ENCODE measurements at regions not wholly inside any gene's neighbourhood (a gene's known extent, or its start where the extent isn't known, plus 50 kb on each side); places are given as distances from the start of the nearest gene placed in this dataset.

DNA sequence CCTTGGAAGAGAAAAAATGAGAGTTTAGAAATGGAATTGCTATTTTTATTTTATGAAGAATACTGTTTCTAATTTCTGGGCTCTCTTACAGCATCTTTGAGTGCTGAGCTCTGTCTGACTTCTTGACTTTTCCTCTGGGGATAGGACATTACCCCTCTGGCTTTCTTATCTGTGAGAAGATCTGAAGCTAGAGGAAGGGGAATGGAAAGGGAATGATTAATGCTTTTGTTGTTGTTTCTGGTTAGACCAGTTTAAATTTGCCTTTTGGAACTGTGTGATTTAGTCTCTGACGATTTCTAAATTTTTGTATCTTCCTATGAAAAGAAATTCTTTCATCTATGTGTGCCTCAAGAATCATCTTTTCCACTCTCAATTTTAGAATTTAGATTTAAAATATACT, 811.4 kb downstream of the REEP3 start:
- intact Hi-C loops (cut with DNase I), result no loop called here
- H3K4me1 ChIP-seq, result no peaks in the 10 kb centered on the region
- H3K9me3 ChIP-seq, result no peaks in the 10 kb centered on the region
- 18 to 21% methylated on average over 1 of the region's 1 CpG for WGBS, 2 donors
- DNase-seq, result no peak
- no peak overlapping the region for H3K4me3 ChIP-seq
- H3K27me3 ChIP-seq, result no peaks in the 10 kb centered on the region
- TF ChIP-seq CTCF (IDR thresholded peaks at IDR 0.05), result no peak
- no peak for TF ChIP-seq POLR2A (IDR thresholded peaks at IDR 0.05)
- ATAC-seq, result no peak
- no peaks in the 10 kb centered on the region for H3K36me3 ChIP-seq (replicated peaks in 1 of 2; ENCODE audit: insufficient read depth in 1 of 2, low read depth in 2 of 2)
- H3K27ac ChIP-seq, result no peak overlapping the region

DNA sequence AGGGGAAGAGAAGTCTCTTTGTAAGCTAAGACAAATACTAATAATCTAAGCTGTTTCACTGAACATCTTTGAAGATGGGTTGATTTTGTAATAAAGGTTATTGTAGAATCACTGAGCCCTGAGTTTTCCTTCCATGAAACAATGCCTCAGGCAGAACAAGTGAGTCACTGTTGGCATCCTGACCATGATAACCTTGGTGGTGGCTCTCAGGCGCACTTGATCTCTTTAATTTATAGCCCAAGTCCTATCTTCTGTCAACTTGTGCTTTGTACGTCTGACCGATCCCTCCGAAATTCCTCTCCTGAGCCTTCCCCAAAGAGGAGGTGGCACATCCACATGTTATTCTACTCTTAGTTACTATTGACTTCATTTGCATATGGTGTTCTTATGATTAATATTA, 812.9 kb downstream of the REEP3 start:
- DNase-seq, result no peak
- H3K4me1 ChIP-seq, result no peaks in the 10 kb centered on the region
- WGBS, 2 donors, result 84 to 87% methylated on average over 4 of the region's 4 CpGs
- TF ChIP-seq CTCF (IDR thresholded peaks at IDR 0.05) (no peak), POLR2A (IDR thresholded peaks at IDR 0.05) (no peak)
- no peaks in the 10 kb centered on the region for H3K36me3 ChIP-seq (replicated peaks in 1 of 2; ENCODE audit: insufficient read depth in 1 of 2, low read depth in 2 of 2)
- no peak overlapping the region for H3K4me3 ChIP-seq
- no peak for ATAC-seq
- no peaks in the 10 kb centered on the region for H3K9me3 ChIP-seq
- H3K27ac ChIP-seq, result no peak overlapping the region
- no peaks in the 10 kb centered on the region for H3K27me3 ChIP-seq
- intact Hi-C loops (cut with DNase I), result no loop called here

GRCh38 chr10:64344211-64344610, 823.0 kb downstream of the REEP3 start:
- Histone ChIP-seq H3K27ac (no peak overlapping the region), H3K4me3 (no peak overlapping the region), H3K27me3 (no peaks in the 10 kb centered on the region), H3K4me1 (no peaks in the 10 kb centered on the region), H3K9me3 (no peaks in the 10 kb centered on the region), H3K36me3 (replicated peaks in 1 of 2; ENCODE audit: insufficient read depth in 1 of 2, low read depth in 2 of 2) (no peaks in the 10 kb centered on the region)
- WGBS, 2 donors, result 59 to 65% methylated on average over 1 of the region's 1 CpG
- intact Hi-C loops (cut with DNase I), result no loop called here
- ATAC-seq, result no peak
- TF ChIP-seq POLR2A (IDR thresholded peaks at IDR 0.05) (no peak), CTCF (IDR thresholded peaks at IDR 0.05) (no peak)
- DNase-seq, result no peak

- Histone ChIP-seq H3K27me3 (no peaks in the 10 kb centered on the region), H3K27ac (no peak overlapping the region), H3K36me3 (replicated peaks in 1 of 2; ENCODE audit: insufficient read depth in 1 of 2, low read depth in 2 of 2) (no peaks in the 10 kb centered on the region), H3K4me3 (no peak overlapping the region), H3K4me1 (no peaks in the 10 kb centered on the region), H3K9me3 (no peaks in the 10 kb centered on the region)
- DNase-seq, result no peak
- TF ChIP-seq CTCF (IDR thresholded peaks at IDR 0.05) (no peak), POLR2A (IDR thresholded peaks at IDR 0.05) (no peak)
- no peak for ATAC-seq
- intact Hi-C loops (cut with DNase I), result no loop called here
These were observed 824.7 kb downstream of the REEP3 start for GRCh38 chr10:64345856-64346255.

DNA sequence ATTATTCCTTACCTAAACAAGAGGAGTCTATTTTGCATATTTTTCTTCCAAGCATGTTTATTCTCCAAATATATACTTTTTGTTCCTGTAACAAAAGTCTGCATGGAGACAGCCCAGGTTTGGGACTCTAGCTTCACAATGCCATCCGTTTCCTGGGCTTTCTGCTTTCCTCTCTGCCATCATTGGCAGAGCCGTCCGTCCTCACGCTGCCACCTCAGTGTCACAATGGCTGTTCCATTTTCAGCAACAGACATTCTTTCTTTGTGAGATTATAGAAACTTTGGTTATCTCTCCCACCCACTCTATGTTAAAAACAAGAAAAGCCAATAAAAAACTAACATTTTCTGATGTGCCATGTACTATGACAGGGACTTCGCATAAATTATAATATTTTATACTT, 825.2 kb downstream of the REEP3 start:
- Histone ChIP-seq H3K36me3 (replicated peaks in 1 of 2; ENCODE audit: insufficient read depth in 1 of 2, low read depth in 2 of 2) (no peaks in the 10 kb centered on the region), H3K27me3 (no peaks in the 10 kb centered on the region), H3K9me3 (no peaks in the 10 kb centered on the region), H3K27ac (no peak overlapping the region), H3K4me3 (no peak overlapping the region), H3K4me1 (no peaks in the 10 kb centered on the region)
- 84 to 87% methylated on average over 5 of the region's 5 CpGs for WGBS, 2 donors
- intact Hi-C loops (cut with DNase I), result no loop called here
- TF ChIP-seq CTCF (IDR thresholded peaks at IDR 0.05) (no peak), POLR2A (IDR thresholded peaks at IDR 0.05) (no peak)
- ATAC-seq (no peak), DNase-seq (no peak)

Data from body of pancreas (tissue), 4 donors.